SJCRH30 (cell line): ENCODE measurements at regions not wholly inside any gene's neighbourhood (a gene's known extent, or its start where the extent isn't known, plus 50 kb on each side); places are given as distances from the start of the nearest gene placed in this dataset.

Experiments used
- DNase-seq, 2 experiments: peaks; one replicate each; pipeline ENCODE4 v3.0.0-alpha.2; 2015 to 2020
- H3K27ac ChIP-seq: fragments of 250-450 bp; sonication (Bioruptor Pico); 2 replicates; pipeline ENCODE4 v1.5.1; 2020; ENCODE audit warnings: mild to moderate bottlenecking, moderate library complexity
- H3K27me3 ChIP-seq: fragments of 250-450 bp; sonication (Bioruptor Pico); 2 replicates; pipeline ENCODE4 v1.5.1; 2020; ENCODE audit warnings: mild to moderate bottlenecking, moderate library complexity
- H3K36me3 ChIP-seq: fragments of 250-450 bp; sonication (Bioruptor Pico); 2 replicates; pipeline ENCODE4 v1.5.1; 2020; ENCODE audit warnings: mild to moderate bottlenecking, moderate library complexity
- H3K4me1 ChIP-seq: fragments of 250-450 bp; sonication (Bioruptor Pico); 2 replicates; pipeline ENCODE4 v1.5.1; 2020; ENCODE audit warnings: mild to moderate bottlenecking, moderate library complexity
- H3K4me3 ChIP-seq: fragments of 250-450 bp; sonication (Bioruptor Pico); 2 replicates; pipeline ENCODE4 v1.5.1; 2020; ENCODE audit warnings: mild to moderate bottlenecking, moderate library complexity
- H3K9me3 ChIP-seq: fragments of 250-450 bp; sonication (Bioruptor Pico); replicated peaks from 2 replicates; pipeline ENCODE4 v1.5.1; 2020; ENCODE audit warnings: mild to moderate bottlenecking, moderate library complexity

DNA sequence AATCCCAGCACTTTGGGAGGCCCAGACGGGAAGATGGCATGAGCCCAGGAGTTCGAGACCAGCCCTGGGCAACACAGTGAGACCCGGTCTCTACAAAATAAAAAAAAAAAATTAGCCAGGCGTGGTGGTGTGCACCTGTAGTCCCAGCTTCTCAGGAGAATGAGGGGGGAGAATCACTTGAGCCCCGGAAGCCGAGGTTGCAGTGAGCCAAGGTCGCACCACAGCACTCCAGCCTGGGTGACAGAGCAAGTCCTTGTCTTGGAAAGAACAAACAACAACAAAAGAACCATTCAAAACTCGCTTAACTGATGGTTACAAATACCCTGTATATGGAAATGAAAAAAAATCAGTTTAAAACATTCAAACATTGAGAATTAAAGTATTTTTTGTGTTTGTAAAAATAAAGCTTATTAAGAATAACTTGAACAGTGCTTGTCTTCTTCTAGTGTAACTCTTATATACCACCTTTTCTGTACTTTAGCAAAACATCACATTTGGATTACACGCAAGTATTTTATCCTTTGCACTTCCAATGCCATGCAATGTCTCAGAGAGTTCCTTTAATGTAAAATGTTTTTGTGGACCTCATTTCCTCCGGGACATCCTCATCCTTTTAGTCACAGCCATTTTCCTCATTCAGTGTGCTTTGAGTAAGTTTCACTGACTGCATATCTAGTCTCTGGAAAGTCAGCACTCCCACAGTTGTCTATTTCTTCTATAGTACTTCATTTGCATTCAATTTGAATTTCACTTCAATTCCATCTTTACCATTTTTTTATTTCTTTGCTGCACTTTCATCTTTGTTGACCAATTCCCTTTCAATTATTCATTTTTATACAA lies 113.0 kb upstream of the GOLGA8J start:
- Histone ChIP-seq H3K27ac (no peak overlapping the region), H3K4me3 (no peak overlapping the region), H3K36me3 (no peaks in the 10 kb centered on the region), H3K27me3 (no peaks in the 10 kb centered on the region), H3K4me1 (no peaks in the 10 kb centered on the region), H3K9me3 (no peaks in the 10 kb centered on the region)
- DNase-seq, result no peak

DNA sequence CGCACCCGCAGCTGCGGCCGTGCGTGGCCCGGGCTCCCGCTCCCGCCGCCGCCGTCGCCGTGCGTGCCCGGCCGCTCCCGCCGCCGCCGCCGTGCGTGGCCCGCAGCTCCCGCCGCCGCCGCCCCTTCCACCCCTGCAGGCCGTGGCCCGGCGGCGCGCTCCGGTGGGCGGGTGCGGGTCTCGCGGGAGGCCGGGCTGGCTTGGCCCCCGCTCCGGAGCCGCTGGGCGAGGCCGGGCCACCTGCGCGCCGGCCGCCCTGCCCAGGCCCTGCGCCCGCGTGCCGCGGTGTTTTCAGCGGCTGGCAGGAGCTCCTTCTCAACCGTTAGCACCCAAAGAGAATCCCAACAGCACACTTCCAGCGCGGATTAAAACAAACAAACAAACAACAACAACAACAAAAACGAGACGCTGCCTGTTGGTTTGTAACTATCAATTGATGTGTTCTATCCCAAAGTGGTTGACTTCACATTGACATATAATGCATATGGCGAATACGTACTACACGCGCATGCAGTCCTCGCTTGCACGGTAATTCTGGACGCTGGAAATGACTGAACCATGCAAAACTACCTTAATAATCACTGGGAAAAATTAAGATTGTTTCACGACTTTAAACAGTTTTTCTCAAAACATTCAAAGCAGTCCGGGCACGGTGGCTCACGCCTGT lies 113.7 kb upstream of the GOLGA8J start:
- Histone ChIP-seq H3K4me3 (no peak overlapping the region), H3K4me1 (no peaks in the 10 kb centered on the region), H3K36me3 (no peaks in the 10 kb centered on the region), H3K27me3 (no peaks in the 10 kb centered on the region), H3K27ac (no peak overlapping the region), H3K9me3 (no peaks in the 10 kb centered on the region)
- no peak for DNase-seq

- no peak for DNase-seq
- H3K4me3 ChIP-seq, result no peak overlapping the region
- H3K27me3 ChIP-seq, result no peaks in the 10 kb centered on the region
- H3K36me3 ChIP-seq, result no peaks in the 10 kb centered on the region
- H3K4me1 ChIP-seq, result no peaks in the 10 kb centered on the region
- no peaks in the 10 kb centered on the region for H3K9me3 ChIP-seq
- no peak overlapping the region for H3K27ac ChIP-seq
These were observed 114.5 kb upstream of the GOLGA8J start for GRCh38 chr15:29968099-29968894.

- H3K36me3 ChIP-seq, result no peaks in the 10 kb centered on the region
- no peak overlapping the region for H3K4me3 ChIP-seq
- H3K4me1 ChIP-seq, result no peaks in the 10 kb centered on the region
- no peaks in the 10 kb centered on the region for H3K9me3 ChIP-seq
- H3K27me3 ChIP-seq, result no peaks in the 10 kb centered on the region
- H3K27ac ChIP-seq, result no peak overlapping the region
- DNase-seq, result no peak
These were observed 120.3 kb upstream of the GOLGA8J start for GRCh38 chr15:29962407-29962806.

GRCh38 chr15:29959384-29960137 lies 123.2 kb upstream of the GOLGA8J start:
- H3K27ac ChIP-seq, result no peak overlapping the region
- no peaks in the 10 kb centered on the region for H3K27me3 ChIP-seq
- no peaks in the 10 kb centered on the region for H3K36me3 ChIP-seq
- no peaks in the 10 kb centered on the region for H3K4me1 ChIP-seq
- no peak overlapping the region for H3K4me3 ChIP-seq
- no peak for DNase-seq
- H3K9me3 ChIP-seq, result no peaks in the 10 kb centered on the region

- Histone ChIP-seq H3K27me3 (no peaks in the 10 kb centered on the region), H3K27ac (no peak overlapping the region), H3K4me3 (no peak overlapping the region), H3K9me3 (no peaks in the 10 kb centered on the region), H3K36me3 (no peaks in the 10 kb centered on the region), H3K4me1 (no peaks in the 10 kb centered on the region)
- no peak for DNase-seq
These were observed 130.0 kb upstream of the TJP1 start for GRCh38 chr15:29952225-29952624.

DNA sequence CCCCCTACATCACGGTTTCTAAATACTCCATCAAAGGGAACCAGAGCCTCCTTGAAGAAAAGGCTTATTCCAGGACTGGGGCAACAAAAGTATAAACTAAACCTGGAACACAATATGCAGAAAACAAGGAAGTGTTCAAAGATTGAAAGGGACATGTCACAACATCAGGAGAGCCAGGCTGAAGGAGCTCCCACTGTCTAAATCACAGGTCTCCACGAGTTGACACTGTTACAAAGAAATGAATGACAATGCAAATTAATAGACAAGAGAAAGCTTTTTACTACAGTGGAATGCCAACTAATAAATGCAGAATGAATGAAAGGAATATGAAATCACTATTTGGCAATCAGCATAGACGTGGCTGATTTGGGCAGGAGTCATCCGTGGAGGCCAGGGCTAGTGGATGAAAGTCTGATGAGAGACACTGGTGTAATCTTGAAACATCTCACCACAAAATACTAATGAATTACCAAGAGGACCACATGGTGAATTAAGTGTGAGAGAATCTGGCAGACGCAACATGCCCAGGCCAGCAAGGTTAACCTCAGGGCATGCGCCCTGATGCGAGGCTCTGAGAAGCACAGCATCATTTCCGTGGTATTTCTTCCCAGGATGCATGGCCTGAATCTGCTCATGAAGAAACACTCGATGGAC lies 123.8 kb upstream of the TJP1 start:
- Histone ChIP-seq H3K27me3 (no peaks in the 10 kb centered on the region), H3K4me3 (no peak overlapping the region), H3K36me3 (no peaks in the 10 kb centered on the region), H3K27ac (no peak overlapping the region), H3K4me1 (no peaks in the 10 kb centered on the region), H3K9me3 (no peaks in the 10 kb centered on the region)
- no peak for DNase-seq

DNA sequence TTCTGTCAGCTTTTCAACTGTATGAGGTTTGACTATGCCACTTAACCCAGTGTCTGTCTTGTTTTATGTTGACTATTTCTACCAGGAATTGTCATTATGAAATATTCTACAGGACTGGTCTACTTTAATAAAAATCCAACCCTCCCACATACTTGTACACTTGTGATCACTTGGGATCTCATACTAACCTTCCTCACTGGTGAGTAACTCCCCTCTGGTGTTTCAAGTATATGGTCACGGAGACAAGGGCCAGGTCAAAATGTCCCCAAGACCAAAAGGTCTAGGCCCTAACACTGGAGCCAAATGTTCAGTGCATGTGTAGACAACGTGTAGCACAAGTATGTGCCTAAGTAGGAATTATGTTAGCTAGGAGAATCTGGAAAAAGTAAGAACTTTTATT lies 122.7 kb upstream of the TJP1 start:
- H3K27ac ChIP-seq, result no peak overlapping the region
- H3K9me3 ChIP-seq, result no peaks in the 10 kb centered on the region
- DNase-seq, result no peak
- no peaks in the 10 kb centered on the region for H3K4me1 ChIP-seq
- no peaks in the 10 kb centered on the region for H3K27me3 ChIP-seq
- H3K36me3 ChIP-seq, result no peaks in the 10 kb centered on the region
- H3K4me3 ChIP-seq, result no peak overlapping the region

GRCh38 chr15:29942548-29942947 lies 120.3 kb upstream of the TJP1 start:
- Histone ChIP-seq H3K4me3 (no peak overlapping the region), H3K4me1 (peaks cover 6% of the 10 kb centered on the region; the same call in 1 of the 2 replicates), H3K27me3 (no peaks in the 10 kb centered on the region), H3K9me3 (no peaks in the 10 kb centered on the region), H3K36me3 (no peaks in the 10 kb centered on the region), H3K27ac (no peak overlapping the region)
- no peak for DNase-seq

DNA sequence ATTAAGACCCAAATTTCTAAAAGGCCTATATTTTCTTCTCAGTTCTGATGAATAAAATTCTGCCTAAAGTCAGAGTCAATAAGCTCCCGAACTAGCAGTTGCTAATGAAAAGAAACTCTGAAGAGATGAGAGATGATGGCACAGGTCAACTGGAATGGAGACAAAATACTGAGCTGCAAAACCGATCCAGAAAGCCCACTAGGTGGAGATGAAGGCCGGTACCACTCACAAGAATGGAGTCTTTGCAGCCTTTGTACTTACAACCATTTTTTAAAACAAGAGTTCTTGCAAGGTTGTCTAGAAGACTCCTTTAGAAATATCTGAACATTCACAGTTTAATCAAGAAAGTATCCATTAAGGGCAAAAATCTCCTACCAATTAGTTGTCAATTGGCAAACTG lies 119.9 kb upstream of the TJP1 start:
- no peaks in the 10 kb centered on the region for H3K36me3 ChIP-seq
- no peaks in the 10 kb centered on the region for H3K27me3 ChIP-seq
- H3K9me3 ChIP-seq, result no peaks in the 10 kb centered on the region
- H3K27ac ChIP-seq, result no peak overlapping the region
- H3K4me1 ChIP-seq, result peaks cover 6% of the 10 kb centered on the region; the same call in 1 of the 2 replicates
- DNase-seq, result no peak
- no peak overlapping the region for H3K4me3 ChIP-seq

DNA sequence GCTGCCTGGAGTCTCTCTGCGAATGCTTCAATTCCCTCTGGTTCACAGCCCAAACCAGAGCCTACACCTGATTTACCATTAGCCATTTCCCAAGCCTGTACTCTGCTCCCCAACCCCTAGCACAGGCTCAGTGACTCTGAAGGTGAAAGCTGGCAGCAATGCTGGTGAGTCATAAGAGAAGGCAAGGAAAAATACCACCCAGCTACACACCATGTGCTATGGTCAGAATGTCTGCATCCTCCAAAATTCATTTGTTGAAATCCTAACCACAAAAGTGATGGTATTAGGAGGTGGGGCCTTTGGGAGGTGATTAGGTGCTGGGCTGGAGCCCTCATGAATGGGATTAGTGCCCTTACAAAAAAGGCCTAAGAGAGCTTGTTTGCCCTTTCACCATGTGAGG lies 117.1 kb upstream of the TJP1 start:
- Histone ChIP-seq H3K36me3 (no peaks in the 10 kb centered on the region), H3K27me3 (no peaks in the 10 kb centered on the region), H3K4me1 (peaks cover 8% of the 10 kb centered on the region), H3K27ac (no peak overlapping the region), H3K9me3 (no peaks in the 10 kb centered on the region), H3K4me3 (no peak overlapping the region)
- DNase-seq, result peak in 1 of 2 experiments; percentile 9

- no peaks in the 10 kb centered on the region for H3K36me3 ChIP-seq
- DNase-seq, result peak; percentile 28 to 42
- peaks cover 9% of the 10 kb centered on the region for H3K4me1 ChIP-seq
- H3K9me3 ChIP-seq, result no peaks in the 10 kb centered on the region
- H3K4me3 ChIP-seq, result no peak overlapping the region
- no peaks in the 10 kb centered on the region for H3K27me3 ChIP-seq
- no peak overlapping the region for H3K27ac ChIP-seq
These were observed 116.4 kb upstream of the TJP1 start for GRCh38 chr15:29938361-29939335.

DNA sequence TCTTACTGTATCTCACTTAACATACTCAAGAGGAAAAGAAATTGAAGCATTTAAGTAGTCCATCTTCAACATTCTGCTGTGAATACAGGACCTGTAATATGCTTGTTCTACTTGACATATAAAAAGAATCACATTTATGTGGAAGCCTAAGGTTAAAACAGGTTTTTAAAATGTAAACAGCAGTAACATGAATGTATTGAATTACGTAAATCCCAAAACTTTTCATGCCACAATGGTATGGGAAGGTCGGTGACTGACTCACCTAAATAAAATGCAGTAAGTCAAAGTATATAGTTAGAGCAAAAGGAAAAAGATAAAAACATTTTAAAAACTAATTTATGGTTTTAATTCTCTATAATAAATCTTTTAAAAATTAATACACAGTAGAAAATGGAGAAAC lies 115.7 kb upstream of the TJP1 start:
- Histone ChIP-seq H3K4me1 (peaks cover 9% of the 10 kb centered on the region), H3K36me3 (no peaks in the 10 kb centered on the region), H3K9me3 (no peaks in the 10 kb centered on the region), H3K27me3 (no peaks in the 10 kb centered on the region), H3K4me3 (no peak overlapping the region), H3K27ac (no peak overlapping the region)
- no peak for DNase-seq
